Loucy (cell line): ENCODE measurements at regions not wholly inside any gene's neighbourhood (a gene's known extent, or its start where the extent isn't known, plus 50 kb on each side); places are given as distances from the start of the nearest gene placed in this dataset.

Source experiments
- EZH2phosphoT487 ChIP-seq: fragments of 200-600 bp; IDR thresholded peaks from 2 replicates; pipeline ENCODE4 v1.6.1; 2018; ENCODE audit warnings: antibody characterized with exemption, mild to moderate bottlenecking, moderate library complexity, borderline replicate concordance
- TF ChIP-seq, protein P1 (sequence below): fragments of 200-600 bp; sonication (generic); conservative IDR thresholded peaks from 2 replicates; pipeline ENCODE4 v1.5.1; 2014; ENCODE audit warnings: mild to moderate bottlenecking, antibody characterized with exemption, low read length

DNA sequence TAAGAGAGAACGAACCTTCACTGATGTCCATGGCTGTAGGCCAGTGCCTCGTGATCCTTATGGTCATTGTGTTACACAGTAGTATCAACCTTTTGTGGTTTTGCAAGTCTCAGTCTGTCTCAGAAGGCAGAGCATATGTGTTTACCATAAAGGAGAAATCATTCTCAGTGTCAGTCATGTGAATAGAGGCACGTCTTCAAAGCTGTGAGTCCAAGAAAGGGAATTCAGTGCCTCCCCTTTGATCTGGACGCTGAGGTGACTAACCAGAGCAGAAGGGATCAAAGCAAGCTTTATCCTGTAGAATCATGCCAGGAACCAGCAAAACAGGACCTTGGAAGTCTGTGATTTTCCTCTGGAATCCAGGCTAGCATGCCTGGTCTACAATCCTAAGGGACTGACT is 433.9 kb downstream of the DNAH5 start:
- TF ChIP-seq, protein P1, sequence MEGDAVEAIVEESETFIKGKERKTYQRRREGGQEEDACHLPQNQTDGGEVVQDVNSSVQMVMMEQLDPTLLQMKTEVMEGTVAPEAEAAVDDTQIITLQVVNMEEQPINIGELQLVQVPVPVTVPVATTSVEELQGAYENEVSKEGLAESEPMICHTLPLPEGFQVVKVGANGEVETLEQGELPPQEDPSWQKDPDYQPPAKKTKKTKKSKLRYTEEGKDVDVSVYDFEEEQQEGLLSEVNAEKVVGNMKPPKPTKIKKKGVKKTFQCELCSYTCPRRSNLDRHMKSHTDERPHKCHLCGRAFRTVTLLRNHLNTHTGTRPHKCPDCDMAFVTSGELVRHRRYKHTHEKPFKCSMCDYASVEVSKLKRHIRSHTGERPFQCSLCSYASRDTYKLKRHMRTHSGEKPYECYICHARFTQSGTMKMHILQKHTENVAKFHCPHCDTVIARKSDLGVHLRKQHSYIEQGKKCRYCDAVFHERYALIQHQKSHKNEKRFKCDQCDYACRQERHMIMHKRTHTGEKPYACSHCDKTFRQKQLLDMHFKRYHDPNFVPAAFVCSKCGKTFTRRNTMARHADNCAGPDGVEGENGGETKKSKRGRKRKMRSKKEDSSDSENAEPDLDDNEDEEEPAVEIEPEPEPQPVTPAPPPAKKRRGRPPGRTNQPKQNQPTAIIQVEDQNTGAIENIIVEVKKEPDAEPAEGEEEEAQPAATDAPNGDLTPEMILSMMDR, result no peak
- no peak for TF ChIP-seq EZH2phosphoT487
